VCaP (cell line): ENCODE measurements at regions not wholly inside any gene's neighbourhood (a gene's known extent, or its start where the extent isn't known, plus 50 kb on each side); places are given as distances from the start of the nearest gene placed in this dataset.

ENCODE experiments used
- H3K27ac ChIP-seq: fragments of 450-650 bp; 2 replicates; pipeline ENCODE4 v1.5.1; 2017
- TF ChIP-seq, protein P1 (sequence below): fragments of 450-650 bp; conservative IDR thresholded peaks from 2 replicates; pipeline ENCODE4 v1.5.1; 2017; ENCODE audit warnings: mild to moderate bottlenecking, moderate library complexity

DNA sequence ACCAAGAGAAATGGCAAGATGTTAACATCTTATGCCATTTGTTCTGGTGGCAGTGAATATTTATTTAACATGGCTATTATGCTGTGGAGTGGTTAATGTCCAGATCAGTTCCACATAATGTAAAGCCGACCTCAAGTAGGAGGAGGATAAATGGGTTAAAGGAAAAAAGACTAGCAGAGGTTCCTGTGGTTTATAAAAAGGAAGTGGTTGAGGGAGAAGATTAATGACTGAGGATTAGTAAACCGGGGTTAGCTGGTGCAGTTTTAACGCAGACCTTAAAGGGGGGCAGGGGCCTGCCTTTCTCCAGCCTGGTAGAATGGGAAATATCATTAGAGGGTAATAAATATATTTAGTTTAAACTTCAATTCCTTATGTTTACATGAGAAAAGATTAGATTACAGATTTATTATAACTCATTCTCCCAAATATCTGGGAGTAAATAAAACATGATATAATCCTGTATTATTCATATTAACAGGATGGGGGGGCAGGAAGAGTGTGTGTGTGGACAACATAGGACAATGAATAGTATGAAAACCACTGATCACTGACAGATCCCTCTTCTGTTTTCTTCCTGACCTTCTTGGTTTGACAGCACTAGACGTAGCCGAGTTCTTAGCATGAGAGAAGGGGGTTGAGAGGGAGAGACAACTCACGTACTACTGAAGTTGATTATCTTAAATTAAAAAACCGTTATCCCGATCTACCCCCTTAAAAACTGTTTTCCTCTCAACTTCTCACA is 124.1 kb upstream of the LIMCH1 start:
- no peak overlapping the region for H3K27ac ChIP-seq
- TF ChIP-seq, protein P1, sequence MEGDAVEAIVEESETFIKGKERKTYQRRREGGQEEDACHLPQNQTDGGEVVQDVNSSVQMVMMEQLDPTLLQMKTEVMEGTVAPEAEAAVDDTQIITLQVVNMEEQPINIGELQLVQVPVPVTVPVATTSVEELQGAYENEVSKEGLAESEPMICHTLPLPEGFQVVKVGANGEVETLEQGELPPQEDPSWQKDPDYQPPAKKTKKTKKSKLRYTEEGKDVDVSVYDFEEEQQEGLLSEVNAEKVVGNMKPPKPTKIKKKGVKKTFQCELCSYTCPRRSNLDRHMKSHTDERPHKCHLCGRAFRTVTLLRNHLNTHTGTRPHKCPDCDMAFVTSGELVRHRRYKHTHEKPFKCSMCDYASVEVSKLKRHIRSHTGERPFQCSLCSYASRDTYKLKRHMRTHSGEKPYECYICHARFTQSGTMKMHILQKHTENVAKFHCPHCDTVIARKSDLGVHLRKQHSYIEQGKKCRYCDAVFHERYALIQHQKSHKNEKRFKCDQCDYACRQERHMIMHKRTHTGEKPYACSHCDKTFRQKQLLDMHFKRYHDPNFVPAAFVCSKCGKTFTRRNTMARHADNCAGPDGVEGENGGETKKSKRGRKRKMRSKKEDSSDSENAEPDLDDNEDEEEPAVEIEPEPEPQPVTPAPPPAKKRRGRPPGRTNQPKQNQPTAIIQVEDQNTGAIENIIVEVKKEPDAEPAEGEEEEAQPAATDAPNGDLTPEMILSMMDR: no peak

DNA sequence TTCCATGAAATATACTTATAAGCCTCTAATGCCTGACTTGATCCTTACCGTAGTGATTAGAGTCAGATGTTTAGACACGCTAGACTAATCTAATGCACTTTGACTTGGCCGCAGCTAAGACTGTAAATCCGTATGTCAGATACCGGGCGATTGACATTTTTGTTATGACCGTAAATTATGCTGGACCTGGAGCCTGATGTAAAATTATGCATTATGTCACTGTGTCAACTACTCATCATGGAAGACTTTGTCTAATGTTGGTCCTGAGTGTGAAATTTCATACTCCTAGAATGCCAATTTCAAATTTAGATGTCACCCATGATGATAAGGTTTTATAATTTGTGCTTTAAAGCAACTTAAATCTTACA is 123.6 kb upstream of the LIMCH1 start:
- TF ChIP-seq, protein P1: no peak
- no peak overlapping the region for H3K27ac ChIP-seq

DNA sequence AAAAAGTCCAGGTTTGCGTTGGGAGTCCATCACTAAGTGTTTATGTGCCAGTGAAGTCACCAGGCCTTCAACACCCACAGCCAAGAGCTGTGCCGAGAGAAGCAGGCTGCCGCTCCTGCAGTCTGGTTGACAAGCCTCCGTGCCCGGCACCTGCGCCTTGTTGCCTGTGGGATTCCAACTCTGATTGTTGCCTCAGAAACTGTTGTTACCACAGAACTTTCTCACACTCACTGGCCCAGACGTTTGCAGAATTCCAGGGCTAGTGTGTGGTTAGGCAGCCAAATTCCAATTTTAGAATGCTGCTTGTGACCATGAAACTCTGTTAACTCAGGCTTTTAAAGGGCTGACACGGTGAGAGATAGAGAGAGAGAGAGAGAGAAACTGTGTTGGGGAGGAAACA is 119.5 kb upstream of the LIMCH1 start:
- TF ChIP-seq, protein P1: no peak
- H3K27ac ChIP-seq: peak overlapping the region; percentile 78

DNA sequence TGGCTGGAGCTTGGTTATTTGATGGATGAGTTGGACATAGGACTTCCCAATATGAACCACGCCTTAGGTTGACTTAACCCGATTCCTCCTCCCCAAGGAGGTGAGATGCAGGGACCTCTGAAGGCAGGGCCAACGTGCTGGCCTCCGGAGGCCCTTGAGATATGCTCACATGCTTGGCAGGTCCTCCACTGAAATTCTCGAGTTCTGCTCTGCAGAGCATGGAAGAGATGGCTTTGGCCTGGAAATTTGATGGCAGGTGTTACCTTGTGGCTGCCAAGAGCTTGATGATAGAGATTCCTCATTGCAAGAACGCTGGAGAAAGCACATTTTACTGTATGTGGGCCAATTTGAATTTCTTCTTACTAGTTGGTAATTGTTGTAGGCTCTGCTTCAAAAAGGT is 117.4 kb upstream of the LIMCH1 start:
- TF ChIP-seq, protein P1: no peak
- H3K27ac ChIP-seq: no peak overlapping the region

DNA sequence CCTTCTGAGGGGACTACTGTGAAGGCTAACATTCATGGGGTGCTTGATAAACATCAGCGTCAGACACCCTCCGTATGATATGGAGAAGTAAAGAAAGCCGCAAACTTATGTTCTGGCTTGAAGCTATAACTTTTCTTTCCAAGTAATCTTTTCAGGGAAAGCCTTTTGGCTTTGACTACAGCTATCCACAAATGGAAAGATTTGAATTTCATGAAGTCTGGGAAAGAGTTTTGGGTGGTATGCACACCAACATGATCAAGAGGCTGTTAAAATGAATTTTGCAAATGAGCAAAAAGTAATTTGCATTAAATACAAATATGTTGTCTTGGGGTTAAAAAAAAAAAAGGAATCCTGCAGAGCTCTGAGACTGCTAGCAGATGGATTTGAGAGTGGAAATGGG is 114.8 kb upstream of the LIMCH1 start:
- H3K27ac ChIP-seq: no peak overlapping the region; the same call in 1 of the 2 replicates
- TF ChIP-seq, protein P1: no peak

DNA sequence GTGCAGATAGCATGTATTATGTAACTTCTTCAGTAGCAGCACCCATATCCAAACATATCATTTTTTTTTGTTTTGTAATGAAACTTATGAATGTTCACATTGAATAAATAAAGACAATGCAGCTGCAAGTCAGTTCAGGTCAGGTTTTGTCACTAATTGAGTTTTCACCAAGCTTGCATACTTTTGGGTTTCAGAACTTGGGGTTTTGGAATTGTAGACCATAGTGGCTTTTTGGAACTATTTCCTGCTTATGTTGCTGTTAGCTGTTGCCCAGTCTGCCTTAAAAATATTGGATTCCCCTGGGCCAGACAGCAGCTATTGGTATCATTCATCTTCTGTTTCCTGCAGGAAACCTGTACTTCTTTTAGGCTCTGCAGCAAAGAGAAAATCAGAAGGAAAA is 113.4 kb upstream of the LIMCH1 start:
- peak overlapping the region; percentile 76 for H3K27ac ChIP-seq
- TF ChIP-seq, protein P1: no peak

DNA sequence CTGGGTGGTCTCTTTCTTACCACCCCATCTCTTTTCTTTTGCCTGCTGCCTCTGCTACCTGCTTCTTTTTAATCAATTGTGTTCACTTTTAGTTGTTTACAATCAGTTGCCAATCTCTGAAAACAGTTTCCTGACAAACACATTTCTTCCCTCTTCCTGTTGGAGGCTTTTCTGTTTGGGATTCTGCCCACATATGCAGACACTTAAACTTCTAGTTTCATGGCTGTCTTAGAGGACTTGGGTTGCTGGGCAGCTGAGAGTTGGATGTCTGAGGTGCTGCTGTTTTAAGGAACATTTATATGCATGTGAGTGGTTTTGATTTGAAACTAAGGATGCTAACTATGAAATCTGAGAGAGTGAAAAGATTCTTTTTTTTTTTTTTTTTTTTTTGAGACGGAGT is 112.3 kb upstream of the LIMCH1 start:
- TF ChIP-seq, protein P1: no peak

More for the DNA sequence above, 112.3 kb upstream of the LIMCH1 start:
- peak overlapping the region; percentile 76 for H3K27ac ChIP-seq
